HG02610 (cell line): ENCODE measurements at regions not wholly inside any gene's neighbourhood (a gene's known extent, or its start where the extent isn't known, plus 50 kb on each side); places are given as distances from the start of the nearest gene placed in this dataset.

ENCODE experiments used
- ATAC-seq: cut with Tn5 transposase; IDR thresholded peaks from one replicate; pipeline ENCODE4 v1.9.1; 2021; ENCODE audit warnings: mild to moderate bottlenecking, moderate library complexity; ENCODE audit not compliant: unreplicated experiment

- ATAC-seq = no peak
Measured at GRCh38 chr18:11237484-11237883, 88.1 kb upstream of the PIEZO2 start.

- ATAC-seq = no peak
Measured at GRCh38 chr18:11237066-11237465, 87.7 kb upstream of the PIEZO2 start.

- no peak for ATAC-seq
Measured at GRCh38 chr18:11224153-11224552, 74.8 kb upstream of the PIEZO2 start.

- ATAC-seq = no peak
Measured at GRCh38 chr18:11219571-11219970, 70.2 kb upstream of the PIEZO2 start.

GRCh38 chr18:11215216-11215615 is 65.8 kb upstream of the PIEZO2 start:
- ATAC-seq = no peak

GRCh38 chr18:11204020-11204419 is 54.7 kb upstream of the PIEZO2 start:
- no peak for ATAC-seq

GRCh38 chr18:11199477-11199876 is 50.1 kb upstream of the PIEZO2 start:
- no peak for ATAC-seq
